Gastrocnemius medialis (tissue), 4 donors: ENCODE measurements at regions not wholly inside any gene's neighbourhood (a gene's known extent, or its start where the extent isn't known, plus 50 kb on each side); places are given as distances from the start of the nearest gene placed in this dataset.

Source experiments
- ATAC-seq, 2 donors: fragments of 150-250 bp; one replicate each; pipeline ENCODE4 v1.9.1; 2016
- DNase-seq, 2 donors: peaks; one replicate each; pipeline ENCODE4 v3.0.0-alpha.2; 2019
- H3K27ac ChIP-seq, 4 donors: fragments of 200-600 bp; sonication (generic); 1 replicate in 1 of 4; 2 replicates in 3 of 4; pipeline ENCODE4 v1.5.1; 2016 to 2018; ENCODE audit warnings: mild to moderate bottlenecking in 2 of 4, moderate library complexity in 1 of 4
- H3K27me3 ChIP-seq, 3 donors: fragments of 200-600 bp; sonication (generic) in 2 of 3; 1 replicate in 1 of 3; 2 replicates in 2 of 3; pipeline versions ENCODE4 v1.5.1 to v1.6.0; 2016 to 2019; ENCODE audit warnings: mild to moderate bottlenecking in 1 of 3, moderate library complexity in 1 of 3
- H3K36me3 ChIP-seq, 2 donors: fragments of 200-600 bp; sonication (generic) in 1 of 2; one replicate each; pipeline ENCODE4 v1.5.1; 2017 to 2018
- H3K4me1 ChIP-seq, 2 donors: fragments of 200-600 bp; sonication (generic) in 1 of 2; one replicate each; pipeline ENCODE4 v1.5.1; 2016 to 2017; ENCODE audit warnings: mild to moderate bottlenecking in 2 of 2
- H3K4me3 ChIP-seq, 4 donors: fragments of 200-600 bp; sonication (generic) in 3 of 4; 1 replicate in 1 of 4; 2 replicates in 3 of 4; pipeline ENCODE4 v1.5.1; 2016 to 2019; ENCODE audit warnings: mild to moderate bottlenecking in 2 of 4
- H3K9me3 ChIP-seq, 3 donors: fragments of 200-600 bp; sonication (generic) in 2 of 3; 1 replicate in 1 of 3; 2 replicates in 2 of 3; pipeline ENCODE4 v1.5.1; 2016 to 2019
- POLR2A ChIP-seq, 2 donors: fragments of 450-650 bp; IDR thresholded peaks; one replicate each; pipeline ENCODE4 v1.6.1; 2017; ENCODE audit warnings: antibody characterized with exemption in 2 of 2, mild to moderate bottlenecking in 2 of 2, moderate library complexity in 2 of 2
- in situ Hi-C, 4 donors: fragments of 200-750 bp; cut with MboI; loops; one replicate each; pipeline versions ENCODE4 v1.15.0 to v1.8.0; 2017; ENCODE audit warnings: low sequenced_read_pairs in 4 of 4
- intact Hi-C: fragments of 100-400 bp; cut with DNase I; formaldehyde crosslinking; loops from one replicate; pipeline ENCODE4 v1.15.1; 2023; ENCODE audit warnings: low total_unique reads
- TF ChIP-seq, protein P1 (sequence below), 5 experiments: fragments of 450-650 bp in 3 of 5; fragments of 200-600 bp in 2 of 5; sonication (generic) in 2 of 5; IDR thresholded peaks in 4 of 5; conservative IDR thresholded peaks in 1 of 5; 1 replicate in 4 of 5; 2 replicates in 1 of 5; pipeline ENCODE4 v1.5.1; 2016 to 2019; ENCODE audit warnings: antibody characterized with exemption in 5 of 5, mild to moderate bottlenecking in 3 of 5, moderate library complexity in 3 of 5

DNA sequence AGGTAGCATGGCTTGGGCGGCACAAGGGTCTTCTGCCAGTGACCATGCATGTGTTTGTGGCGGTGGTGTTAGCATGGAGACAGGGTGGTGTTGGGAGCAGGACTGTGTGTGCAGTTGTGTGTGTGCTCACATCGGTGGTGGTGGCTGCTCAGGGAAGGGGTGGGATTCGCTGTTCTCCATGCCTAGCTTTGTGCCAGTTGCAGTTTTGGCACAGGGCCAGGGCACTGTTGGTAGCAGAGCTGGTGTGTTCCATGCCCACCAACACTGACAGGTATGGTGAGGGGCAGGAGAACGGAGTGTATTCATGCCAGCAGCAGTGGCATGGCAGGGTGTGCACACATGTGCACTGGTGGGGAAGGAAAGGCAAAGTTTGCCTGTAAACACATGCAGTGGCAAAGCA, 77.3 kb upstream of the TEKT1 start:
- no peaks in the 10 kb centered on the region for H3K4me1 ChIP-seq
- no peaks in the 10 kb centered on the region for H3K9me3 ChIP-seq
- in situ Hi-C loops = loop anchor here in 1 of 4 donors (25.0 kb wide), 1 partner anchor 253 kb away; no protein-coding TSS in a partner anchor
- H3K27me3 ChIP-seq = no peaks in the 10 kb centered on the region
- TF ChIP-seq, protein P1, sequence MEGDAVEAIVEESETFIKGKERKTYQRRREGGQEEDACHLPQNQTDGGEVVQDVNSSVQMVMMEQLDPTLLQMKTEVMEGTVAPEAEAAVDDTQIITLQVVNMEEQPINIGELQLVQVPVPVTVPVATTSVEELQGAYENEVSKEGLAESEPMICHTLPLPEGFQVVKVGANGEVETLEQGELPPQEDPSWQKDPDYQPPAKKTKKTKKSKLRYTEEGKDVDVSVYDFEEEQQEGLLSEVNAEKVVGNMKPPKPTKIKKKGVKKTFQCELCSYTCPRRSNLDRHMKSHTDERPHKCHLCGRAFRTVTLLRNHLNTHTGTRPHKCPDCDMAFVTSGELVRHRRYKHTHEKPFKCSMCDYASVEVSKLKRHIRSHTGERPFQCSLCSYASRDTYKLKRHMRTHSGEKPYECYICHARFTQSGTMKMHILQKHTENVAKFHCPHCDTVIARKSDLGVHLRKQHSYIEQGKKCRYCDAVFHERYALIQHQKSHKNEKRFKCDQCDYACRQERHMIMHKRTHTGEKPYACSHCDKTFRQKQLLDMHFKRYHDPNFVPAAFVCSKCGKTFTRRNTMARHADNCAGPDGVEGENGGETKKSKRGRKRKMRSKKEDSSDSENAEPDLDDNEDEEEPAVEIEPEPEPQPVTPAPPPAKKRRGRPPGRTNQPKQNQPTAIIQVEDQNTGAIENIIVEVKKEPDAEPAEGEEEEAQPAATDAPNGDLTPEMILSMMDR (IDR thresholded peaks at IDR 0.05 in 4 of 5, conservative IDR thresholded peaks at IDR 0.05 in 1 of 5) = no peak
- TF ChIP-seq POLR2A (IDR thresholded peaks at IDR 0.05) = no peak
- H3K27ac ChIP-seq = no peak overlapping the region
- DNase-seq = no peak
- intact Hi-C loops = no loop called here
- ATAC-seq = no peak
- no peak overlapping the region for H3K4me3 ChIP-seq
- H3K36me3 ChIP-seq = no peaks in the 10 kb centered on the region

DNA sequence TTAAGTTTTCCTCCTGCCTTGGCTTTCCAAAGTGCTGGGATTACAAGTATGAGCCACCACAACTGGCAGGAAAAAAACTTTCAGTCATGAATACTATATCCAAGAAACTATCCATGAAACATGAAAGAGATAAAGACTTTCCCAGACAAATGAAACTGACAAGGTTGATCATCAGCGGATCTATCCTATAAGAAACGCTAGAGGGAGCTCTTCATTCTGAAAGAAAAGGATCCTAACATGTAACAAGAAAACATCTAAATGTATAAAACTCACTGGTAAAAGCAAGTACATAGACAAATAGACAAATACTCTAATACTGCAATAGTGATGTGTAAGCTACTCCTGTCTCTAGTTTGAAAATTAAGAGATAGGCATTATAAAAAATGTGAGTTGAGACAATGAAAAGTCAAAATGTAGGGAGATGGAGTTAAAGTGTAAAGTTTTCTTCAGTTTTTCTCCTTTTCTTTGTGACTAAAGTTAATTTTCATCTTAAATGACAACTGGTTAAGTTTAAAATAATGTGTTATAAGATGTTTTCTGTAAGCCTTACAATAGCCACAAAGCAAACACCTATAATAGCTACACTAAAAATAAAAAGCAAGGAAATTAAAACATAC, 79.6 kb upstream of the TEKT1 start:
- TF ChIP-seq, protein P1 (IDR thresholded peaks at IDR 0.05 in 4 of 5, conservative IDR thresholded peaks at IDR 0.05 in 1 of 5) = peak in 3 of 5 experiments; percentile 43 to 54 (median 46)
- no peak for TF ChIP-seq POLR2A (IDR thresholded peaks at IDR 0.05)
- in situ Hi-C loops = loop anchor here (5.0 to 25.0 kb wide), 3 partner anchors 91 to 251 kb away; no protein-coding TSS in a partner anchor
- no peak for DNase-seq
- intact Hi-C loops = no loop called here
- Histone ChIP-seq H3K4me1 (peaks cover 0 to 6% of the 10 kb centered on the region in 2 donors), H3K27me3 (no peaks in the 10 kb centered on the region), H3K4me3 (no peak overlapping the region), H3K27ac (no peak overlapping the region), H3K36me3 (no peaks in the 10 kb centered on the region), H3K9me3 (no peaks in the 10 kb centered on the region)
- no peak for ATAC-seq

DNA sequence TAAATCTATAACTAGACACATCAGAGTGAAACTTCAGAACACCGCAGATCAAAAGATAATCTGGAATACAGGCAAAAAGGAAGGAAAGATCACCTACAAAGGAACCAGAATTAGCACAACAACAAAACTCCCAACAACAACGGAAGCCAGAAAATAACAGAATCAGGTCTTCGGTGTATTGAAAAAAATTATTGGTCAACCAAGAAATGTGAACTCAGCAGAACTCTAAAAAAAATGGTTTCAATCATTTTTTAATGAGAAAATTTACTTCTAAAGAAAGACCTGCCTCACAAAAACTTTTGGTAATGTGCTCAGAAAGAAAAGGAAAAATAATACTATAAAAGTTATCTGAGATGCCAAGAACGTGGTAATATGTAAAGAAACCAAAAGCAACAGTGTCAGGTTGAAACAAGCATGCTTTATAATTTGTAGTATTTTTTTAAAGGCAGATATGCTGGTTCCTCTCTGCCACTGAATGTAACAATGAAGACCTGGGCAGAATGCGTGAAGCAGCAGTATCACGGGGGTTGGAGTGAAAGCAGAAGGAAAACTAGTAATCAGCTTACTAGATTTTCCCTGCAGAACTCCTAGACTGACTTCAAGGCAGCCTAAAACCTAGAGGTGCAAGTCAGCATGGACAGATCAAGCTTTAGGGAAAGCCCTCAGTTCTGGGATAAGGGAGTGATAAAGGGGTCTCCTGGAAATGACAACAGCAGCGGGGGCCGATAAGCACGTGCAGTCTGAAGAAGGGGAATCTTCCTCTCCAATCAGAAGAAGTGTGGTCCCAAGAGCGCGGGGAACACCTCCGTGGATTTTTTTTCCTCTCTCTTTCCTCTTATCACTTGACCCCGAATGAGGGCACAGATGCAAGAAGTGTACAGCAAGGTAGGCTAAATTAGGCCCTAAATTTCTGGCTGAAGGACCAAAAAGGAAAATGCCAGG, 80.9 kb upstream of the TEKT1 start:
- Histone ChIP-seq H3K27ac (no peak overlapping the region), H3K27me3 (no peaks in the 10 kb centered on the region), H3K9me3 (no peaks in the 10 kb centered on the region), H3K36me3 (no peaks in the 10 kb centered on the region), H3K4me3 (no peak overlapping the region), H3K4me1 (peaks cover 0 to 6% of the 10 kb centered on the region in 2 donors)
- in situ Hi-C loops (loop anchor here (5.0 to 25.0 kb wide), 3 partner anchors 90 to 250 kb away; no protein-coding TSS in a partner anchor), intact Hi-C loops (no loop called here)
- no peak for DNase-seq
- TF ChIP-seq, protein P1 (IDR thresholded peaks at IDR 0.05 in 4 of 5, conservative IDR thresholded peaks at IDR 0.05 in 1 of 5) = no peak
- TF ChIP-seq POLR2A (IDR thresholded peaks at IDR 0.05) = no peak
- ATAC-seq = no peak

DNA sequence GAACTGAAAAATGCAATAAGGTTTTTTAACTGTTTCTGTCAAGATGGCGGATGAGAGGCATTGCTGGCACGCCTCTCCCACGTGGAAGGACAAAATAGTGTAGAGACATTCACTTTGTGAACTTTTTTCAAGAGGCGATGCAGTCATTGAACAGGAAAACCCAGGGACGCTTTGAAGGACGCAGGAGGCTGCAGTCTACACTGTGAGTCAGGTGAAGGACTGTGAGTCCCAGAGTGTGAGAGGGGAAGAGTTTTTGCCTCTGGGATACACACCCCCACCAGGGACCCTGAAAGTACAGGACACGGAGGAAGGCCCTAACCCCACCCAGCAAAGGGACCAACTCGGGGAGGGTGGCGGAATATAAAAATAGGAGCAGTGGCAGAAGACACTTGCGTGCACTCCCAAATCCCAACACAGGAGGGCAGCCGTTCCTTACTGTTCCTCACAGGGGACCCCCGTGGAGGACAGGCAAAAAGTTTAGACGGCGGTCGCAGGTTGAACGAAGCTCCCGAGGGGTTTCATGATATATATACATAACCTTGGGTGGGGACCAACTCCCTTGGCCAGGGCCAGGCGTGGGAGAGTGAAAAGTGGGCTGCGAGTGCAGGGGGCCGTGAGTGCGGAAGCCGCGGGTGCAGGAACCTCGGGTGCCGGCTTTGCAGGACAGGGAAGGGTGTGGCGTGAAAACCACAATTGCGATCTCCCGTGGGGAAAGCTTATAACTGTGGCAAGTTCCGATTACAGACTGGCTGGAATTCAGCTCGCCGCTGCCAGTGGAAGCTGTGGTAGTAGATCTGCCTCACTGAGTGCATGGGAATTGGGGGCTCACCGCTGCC, 82.0 kb upstream of the ALOX12 start:
- ATAC-seq (peak; percentile 42 to 74), DNase-seq (peak; percentile 31 to 62)
- Histone ChIP-seq H3K9me3 (no peaks in the 10 kb centered on the region), H3K4me1 (peaks cover 0 to 6% of the 10 kb centered on the region in 2 donors), H3K36me3 (no peaks in the 10 kb centered on the region), H3K4me3 (peak overlapping the region; percentile 17 to 48 (median 39)), H3K27me3 (no peaks in the 10 kb centered on the region), H3K27ac (no peak overlapping the region)
- intact Hi-C loops = loop anchor here (1.0 kb wide), 2 partner anchors 90 to 108 kb away; no protein-coding TSS in a partner anchor
- TF ChIP-seq, protein P1 (IDR thresholded peaks at IDR 0.05 in 4 of 5, conservative IDR thresholded peaks at IDR 0.05 in 1 of 5) = peak; percentile 64 to 87 (median 84)
- TF ChIP-seq POLR2A (IDR thresholded peaks at IDR 0.05) = no peak
- in situ Hi-C loops = loop anchor here (5.0 to 25.0 kb wide), 3 partner anchors 88 to 248 kb away; no protein-coding TSS in a partner anchor
